ENCODE measurements at regions not wholly inside any gene's neighbourhood (a gene's known extent, or its start where the extent isn't known, plus 50 kb on each side); places are given as distances from the start of the nearest gene placed in this dataset.
"Not testable (repeated sequence)": the region's sequence is repeated elsewhere in the genome, so short reads cannot be mapped to it uniquely, and the experiment has no call there.

GRCh38 chr1:67493148-67493547 is 62.9 kb upstream of the SERBP1 start:
- intact Hi-C loops (cut with DNase I; ENCODE audit: low total_unique reads): loop anchor here (10.0 kb wide), 1 partner anchor 148 kb away; no protein-coding TSS in a partner anchor
- no peaks in the 10 kb centered on the region for H3K4me1 ChIP-seq
- no peaks in the 10 kb centered on the region for H3K36me3 ChIP-seq
- TF ChIP-seq POLR2A (IDR thresholded peaks at IDR 0.05) (no peak), CTCF (IDR thresholded peaks at IDR 0.05) (no peak), POLR2AphosphoS5 (IDR thresholded peaks at IDR 0.05) (no peak)
- no peaks in the 10 kb centered on the region for H3K27me3 ChIP-seq
- no peaks in the 10 kb centered on the region for H3K9me3 ChIP-seq
- no peak overlapping the region for H3K4me3 ChIP-seq
- no peak for DNase-seq (ENCODE audit: low spot score in 2 of 2)
- no peak overlapping the region for H3K27ac ChIP-seq

- H3K27ac ChIP-seq: no peak overlapping the region
- no peak for DNase-seq (ENCODE audit: low spot score in 2 of 2)
- no peak overlapping the region for H3K4me3 ChIP-seq
- H3K36me3 ChIP-seq: no peaks in the 10 kb centered on the region
- intact Hi-C loops (cut with DNase I; ENCODE audit: low total_unique reads): loop anchor here (10.0 kb wide), 1 partner anchor 151 kb away; no protein-coding TSS in a partner anchor
- no peaks in the 10 kb centered on the region for H3K4me1 ChIP-seq
- no peaks in the 10 kb centered on the region for H3K27me3 ChIP-seq
- no peaks in the 10 kb centered on the region for H3K9me3 ChIP-seq
- TF ChIP-seq POLR2AphosphoS5 (IDR thresholded peaks at IDR 0.05): no peak
- no peak for TF ChIP-seq POLR2A (IDR thresholded peaks at IDR 0.05)
- TF ChIP-seq CTCF (IDR thresholded peaks at IDR 0.05): no peak
Measured at GRCh38 chr1:67495327-67495726, 65.1 kb upstream of the SERBP1 start.

GRCh38 chr1:67496329-67496728 is 66.1 kb upstream of the SERBP1 start:
- intact Hi-C loops (cut with DNase I; ENCODE audit: low total_unique reads): loop anchor here (10.0 kb wide), 1 partner anchor 152 kb away; no protein-coding TSS in a partner anchor
- H3K9me3 ChIP-seq: no peaks in the 10 kb centered on the region

GRCh38 chr1:67500413-67500959 is 70.3 kb upstream of the SERBP1 start:
- Histone ChIP-seq H3K27me3 (no peaks in the 10 kb centered on the region), H3K27ac (no peak overlapping the region), H3K4me3 (no peak overlapping the region), H3K4me1 (no peaks in the 10 kb centered on the region), H3K9me3 (no peaks in the 10 kb centered on the region), H3K36me3 (no peaks in the 10 kb centered on the region)
- TF ChIP-seq POLR2A (IDR thresholded peaks at IDR 0.05): no peak
- peak in 2 of 3 donors; percentile 29 to 43 for TF ChIP-seq POLR2AphosphoS5 (IDR thresholded peaks at IDR 0.05)
- peak; percentile 70 to 97 (median 91) for TF ChIP-seq CTCF (IDR thresholded peaks at IDR 0.05)
- intact Hi-C loops (cut with DNase I; ENCODE audit: low total_unique reads): no loop called here
- peak; percentile 74 to 83 for DNase-seq (ENCODE audit: low spot score in 2 of 2)

More at GRCh38 chr1:67496329-67496728, 66.1 kb upstream of the SERBP1 start:
- Histone ChIP-seq H3K27me3 (no peaks in the 10 kb centered on the region), H3K36me3 (no peaks in the 10 kb centered on the region), H3K4me3 (no peak overlapping the region), H3K27ac (no peak overlapping the region), H3K4me1 (no peaks in the 10 kb centered on the region)
- TF ChIP-seq POLR2AphosphoS5 (IDR thresholded peaks at IDR 0.05) (no peak), CTCF (IDR thresholded peaks at IDR 0.05) (no peak), POLR2A (IDR thresholded peaks at IDR 0.05) (no peak)
- DNase-seq (ENCODE audit: low spot score in 2 of 2): no peak

GRCh38 chr1:67503974-67504373 is 73.8 kb upstream of the SERBP1 start:
- no peak for DNase-seq (ENCODE audit: low spot score in 2 of 2)
- intact Hi-C loops (cut with DNase I; ENCODE audit: low total_unique reads): no loop called here
- no peaks in the 10 kb centered on the region for H3K9me3 ChIP-seq
- H3K36me3 ChIP-seq: no peaks in the 10 kb centered on the region
- H3K4me1 ChIP-seq: no peaks in the 10 kb centered on the region
- TF ChIP-seq POLR2A (IDR thresholded peaks at IDR 0.05) (no peak), POLR2AphosphoS5 (IDR thresholded peaks at IDR 0.05) (no peak), CTCF (IDR thresholded peaks at IDR 0.05) (no peak)
- no peaks in the 10 kb centered on the region for H3K27me3 ChIP-seq
- no peak overlapping the region for H3K27ac ChIP-seq
- H3K4me3 ChIP-seq: no peak overlapping the region

GRCh38 chr1:67513392-67514294 is 83.4 kb upstream of the SERBP1 start:
- DNase-seq (ENCODE audit: low spot score in 2 of 2); H3K27me3 ChIP-seq; intact Hi-C loops (cut with DNase I; ENCODE audit: low total_unique reads); H3K36me3 ChIP-seq; H3K27ac ChIP-seq; H3K4me3 ChIP-seq; H3K4me1 ChIP-seq: not testable (repeated sequence)
- peaks cover 10 to 13% of the 10 kb centered on the region in 2 donors for H3K9me3 ChIP-seq

Measured in breast epithelium (tissue), 4 donors.